GM23248 (cell line): ENCODE measurements at regions not wholly inside any gene's neighbourhood (a gene's known extent, or its start where the extent isn't known, plus 50 kb on each side); places are given as distances from the start of the nearest gene placed in this dataset.

Experiments
- EZH2 ChIP-seq: fragments of 200-600 bp; sonication (generic); IDR thresholded peaks from 2 replicates; pipeline ENCODE4 v1.6.1; 2018; ENCODE audit warnings: antibody characterized with exemption, mild to moderate bottlenecking; ENCODE audit not compliant: insufficient read depth, poor library complexity, severe bottlenecking
- EZH2phosphoT487 ChIP-seq: fragments of 200-600 bp; sonication (generic); IDR thresholded peaks from 2 replicates; pipeline ENCODE4 v1.6.1; 2018; ENCODE audit warnings: antibody characterized with exemption, moderate library complexity, mild to moderate bottlenecking, low read depth; ENCODE audit not compliant: insufficient read depth

GRCh38 chr1:63064135-63064534, 258.2 kb upstream of the FOXD3 start:
- TF ChIP-seq EZH2phosphoT487 (no peak), EZH2 (no peak)
